C4-2B (cell line): ENCODE measurements at regions not wholly inside any gene's neighbourhood (a gene's known extent, or its start where the extent isn't known, plus 50 kb on each side); places are given as distances from the start of the nearest gene placed in this dataset.

Experiments used
- H3K27ac ChIP-seq: fragments of 450-650 bp; 2 replicates; pipeline ENCODE4 v1.5.1; 2017
- ZFX ChIP-seq: fragments of 450-650 bp; IDR thresholded peaks from 2 replicates; pipeline ENCODE4 v1.6.1; 2017
- TF ChIP-seq, protein P1 (sequence below): fragments of 450-650 bp; conservative IDR thresholded peaks from 2 replicates; pipeline ENCODE4 v1.5.1; 2017; ENCODE audit warnings: mild to moderate bottlenecking

DNA sequence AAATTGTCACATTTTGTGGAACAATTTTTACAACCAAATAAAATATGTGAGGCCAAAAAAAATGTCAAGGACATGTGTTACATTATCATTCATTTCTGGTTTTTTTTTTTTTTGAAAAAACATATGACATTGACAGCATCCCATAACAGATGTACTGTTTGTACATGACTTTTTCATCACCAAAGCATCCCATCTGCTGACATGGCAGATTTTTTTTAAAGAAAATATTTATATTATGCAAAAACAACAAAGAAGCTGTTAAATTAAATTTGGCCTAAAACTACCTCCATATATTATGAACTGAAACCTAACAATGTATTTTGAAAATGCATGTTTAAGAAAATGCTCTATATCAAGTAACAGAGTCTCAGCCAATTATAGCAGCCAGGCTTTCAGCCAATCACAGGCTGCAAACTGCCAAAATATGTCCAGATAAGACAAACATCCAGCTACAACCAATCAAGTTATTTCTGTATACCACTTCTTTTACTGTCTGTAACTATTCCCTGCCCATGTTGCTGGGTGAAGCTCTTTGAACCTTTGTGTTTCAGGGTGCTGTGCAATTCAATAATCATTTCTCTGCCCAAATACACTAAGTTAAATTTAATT, 1111.8 kb downstream of the GRM8 start:
- no peak overlapping the region for H3K27ac ChIP-seq

DNA sequence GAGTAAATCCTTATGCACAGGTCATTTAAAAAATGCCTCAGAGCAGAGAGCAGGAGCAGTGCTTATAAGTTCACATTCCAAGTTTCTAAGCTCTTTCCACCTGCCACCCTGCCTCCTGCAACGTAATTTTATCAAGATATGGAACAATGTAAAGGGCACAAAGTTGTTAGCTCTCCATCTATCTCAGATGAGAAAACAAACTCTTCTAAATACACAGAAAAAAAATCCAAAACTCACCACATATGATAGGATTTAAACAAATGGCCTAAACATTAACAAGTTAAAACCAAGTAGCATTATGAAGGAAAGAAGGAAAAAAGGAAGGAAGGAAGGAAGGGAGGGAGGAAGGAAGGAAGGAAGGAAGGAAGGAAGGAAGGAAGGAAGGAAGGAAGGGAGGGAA, 1132.8 kb downstream of the GRM8 start:
- no peak for TF ChIP-seq ZFX
- TF ChIP-seq, protein P1, sequence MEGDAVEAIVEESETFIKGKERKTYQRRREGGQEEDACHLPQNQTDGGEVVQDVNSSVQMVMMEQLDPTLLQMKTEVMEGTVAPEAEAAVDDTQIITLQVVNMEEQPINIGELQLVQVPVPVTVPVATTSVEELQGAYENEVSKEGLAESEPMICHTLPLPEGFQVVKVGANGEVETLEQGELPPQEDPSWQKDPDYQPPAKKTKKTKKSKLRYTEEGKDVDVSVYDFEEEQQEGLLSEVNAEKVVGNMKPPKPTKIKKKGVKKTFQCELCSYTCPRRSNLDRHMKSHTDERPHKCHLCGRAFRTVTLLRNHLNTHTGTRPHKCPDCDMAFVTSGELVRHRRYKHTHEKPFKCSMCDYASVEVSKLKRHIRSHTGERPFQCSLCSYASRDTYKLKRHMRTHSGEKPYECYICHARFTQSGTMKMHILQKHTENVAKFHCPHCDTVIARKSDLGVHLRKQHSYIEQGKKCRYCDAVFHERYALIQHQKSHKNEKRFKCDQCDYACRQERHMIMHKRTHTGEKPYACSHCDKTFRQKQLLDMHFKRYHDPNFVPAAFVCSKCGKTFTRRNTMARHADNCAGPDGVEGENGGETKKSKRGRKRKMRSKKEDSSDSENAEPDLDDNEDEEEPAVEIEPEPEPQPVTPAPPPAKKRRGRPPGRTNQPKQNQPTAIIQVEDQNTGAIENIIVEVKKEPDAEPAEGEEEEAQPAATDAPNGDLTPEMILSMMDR: no peak
- no peak overlapping the region for H3K27ac ChIP-seq

More for the DNA sequence above, 1111.8 kb downstream of the GRM8 start:
- TF ChIP-seq ZFX: no peak
- TF ChIP-seq, protein P1: no peak

DNA sequence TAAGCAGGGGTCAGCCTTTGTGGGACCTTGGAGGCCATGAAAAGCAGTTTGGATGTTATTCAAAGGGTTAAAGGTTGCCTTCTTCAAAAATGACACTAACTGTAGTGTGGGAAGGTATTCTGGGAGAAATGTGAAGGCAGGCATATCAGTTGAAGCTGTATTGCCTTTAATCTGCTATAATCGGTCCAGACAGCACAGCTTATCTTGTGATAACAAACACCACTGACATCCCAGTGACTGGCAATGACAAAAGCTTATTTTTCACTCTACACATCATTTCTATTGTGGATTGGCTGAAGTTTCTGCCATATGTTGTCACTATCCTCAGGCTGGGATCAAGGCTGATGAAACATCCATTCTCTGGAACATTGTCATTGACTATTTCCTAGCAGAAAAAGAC, 1149.2 kb downstream of the GRM8 start:
- H3K27ac ChIP-seq: no peak overlapping the region
- TF ChIP-seq ZFX: no peak
- TF ChIP-seq, protein P1: no peak

DNA sequence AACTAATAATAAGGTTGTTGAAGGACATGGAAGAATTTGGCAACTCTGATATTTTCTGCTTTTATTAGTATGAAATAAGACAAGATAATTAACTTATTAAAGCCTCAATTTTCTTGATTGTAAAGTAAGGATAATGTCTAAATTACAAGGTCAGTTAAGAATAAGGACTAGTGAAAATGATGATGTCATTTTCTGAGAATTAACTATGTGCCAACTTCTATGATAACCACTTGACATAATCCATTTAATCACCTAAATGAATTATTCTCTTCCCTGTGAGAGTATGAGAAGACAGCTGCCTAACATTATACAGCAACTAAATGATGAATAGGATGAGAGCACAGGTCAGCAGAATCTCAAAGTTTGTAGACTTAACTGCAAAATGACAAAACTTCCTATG, 1153.4 kb upstream of the POT1 start:
- TF ChIP-seq, protein P1: no peak
- TF ChIP-seq ZFX: no peak
- H3K27ac ChIP-seq: no peak overlapping the region

DNA sequence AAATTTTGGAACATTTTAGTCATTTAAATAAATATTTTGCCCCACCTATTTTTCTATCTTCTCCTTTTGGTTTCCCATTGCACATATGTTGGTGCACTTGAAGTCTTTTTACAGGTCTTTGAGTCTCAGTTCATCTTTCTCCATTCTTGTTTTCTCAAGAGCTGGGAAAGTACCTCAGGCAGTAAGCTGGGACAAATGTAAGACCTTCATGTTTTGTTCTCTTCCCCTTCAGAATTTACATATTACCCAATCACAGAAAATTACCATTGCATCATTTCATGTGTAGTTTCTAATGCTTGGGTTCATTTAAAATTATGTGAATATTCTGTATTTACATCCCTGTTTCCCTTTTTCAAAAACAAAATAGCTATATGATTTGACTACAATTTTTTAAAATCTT, 1150.0 kb upstream of the POT1 start:
- TF ChIP-seq, protein P1: no peak
- TF ChIP-seq ZFX: no peak
- H3K27ac ChIP-seq: no peak overlapping the region

DNA sequence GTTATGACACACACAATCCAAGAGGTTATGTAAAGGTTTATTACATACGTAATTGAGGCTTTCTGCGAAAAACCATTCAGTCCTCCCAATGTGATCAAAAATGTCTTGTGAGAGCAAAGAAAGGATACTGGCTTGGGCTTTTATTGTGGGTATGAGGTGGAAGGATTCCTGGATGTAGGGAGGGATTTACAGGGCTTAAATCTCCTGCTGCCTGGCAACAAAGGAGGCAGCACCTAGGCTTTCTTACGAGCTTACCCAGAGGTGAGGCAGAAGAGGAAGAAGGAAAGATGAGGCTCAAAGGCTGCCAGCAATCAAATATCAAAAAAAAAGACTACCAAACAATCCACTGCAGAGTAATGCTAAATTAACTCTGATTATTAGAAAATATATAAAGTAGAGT, 1149.5 kb upstream of the POT1 start:
- TF ChIP-seq, protein P1: no peak
- TF ChIP-seq ZFX: no peak
- H3K27ac ChIP-seq: no peak overlapping the region

DNA sequence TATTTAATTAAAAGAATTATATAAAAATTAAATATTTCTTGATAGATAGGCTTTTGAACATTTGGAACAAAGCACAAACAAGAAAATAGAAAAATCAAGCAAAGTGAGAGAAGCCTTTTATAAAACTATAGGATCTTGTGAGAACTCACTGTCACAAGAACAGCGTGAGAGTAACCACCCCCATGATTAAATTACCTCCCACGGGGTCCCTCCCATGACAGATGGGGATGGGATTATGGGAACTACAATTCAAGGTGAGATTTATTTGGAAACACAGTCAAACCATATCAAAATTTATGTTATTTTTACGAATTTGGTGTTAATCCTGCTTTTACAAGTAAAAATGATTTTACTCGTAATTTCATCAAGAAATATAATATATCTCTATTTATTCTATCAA, 1136.1 kb upstream of the POT1 start:
- TF ChIP-seq, protein P1: no peak
- no peak for TF ChIP-seq ZFX

More for the DNA sequence above, 1136.1 kb upstream of the POT1 start:
- no peak overlapping the region for H3K27ac ChIP-seq
